NCI-H146 treated with DMSO at 0.1 percent for 48 hours (cell line): ENCODE measurements at regions not wholly inside any gene's neighbourhood (a gene's known extent, or its start where the extent isn't known, plus 50 kb on each side); places are given as distances from the start of the nearest gene placed in this dataset.
"Not testable (repeated sequence)": the region's sequence is repeated elsewhere in the genome, so short reads cannot be mapped to it uniquely, and the experiment has no call there.

Experiments used
- DNase-seq: peaks from one replicate; lab custom pipeline; 2025; ENCODE audit not compliant: unreplicated experiment; lab: John Stamatoyannopoulos, UW

DNA sequence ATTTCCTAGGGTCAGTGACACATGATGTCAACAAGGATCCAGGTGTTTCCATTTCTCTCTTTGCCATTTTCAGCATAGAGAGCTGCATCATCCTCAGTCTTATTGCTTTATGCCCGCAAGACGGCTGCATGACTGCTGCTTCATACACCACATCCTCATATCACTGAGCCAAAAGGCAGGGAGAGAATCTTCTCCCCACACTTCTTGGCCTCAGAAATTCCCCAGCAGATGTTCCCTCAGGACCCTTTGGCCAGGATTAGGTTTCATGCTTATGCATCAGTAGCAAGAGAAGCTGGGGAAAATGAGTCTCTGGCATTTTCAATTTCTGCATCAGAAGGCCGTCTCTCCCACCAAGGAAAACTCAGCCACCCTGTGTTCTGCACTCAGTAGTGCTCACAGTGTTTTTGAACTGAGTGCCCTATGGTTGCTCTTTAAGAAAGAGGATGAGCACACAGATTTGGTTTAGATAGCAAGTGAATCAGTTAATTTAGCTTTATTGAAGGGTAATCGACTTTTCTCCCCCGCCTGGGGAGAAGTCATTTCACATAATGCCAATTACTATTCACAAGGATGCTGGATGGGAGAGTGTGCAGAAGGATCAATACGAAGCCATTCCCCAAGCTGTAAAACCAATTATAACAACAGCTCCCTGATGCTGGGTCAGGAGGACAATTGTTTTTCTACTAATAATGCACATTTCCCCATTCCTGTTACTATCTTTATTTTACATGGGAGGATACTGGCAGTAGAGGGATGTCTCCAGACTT, 360.2 kb downstream of the HHIPL2 start:
- no peak for DNase-seq

DNA sequence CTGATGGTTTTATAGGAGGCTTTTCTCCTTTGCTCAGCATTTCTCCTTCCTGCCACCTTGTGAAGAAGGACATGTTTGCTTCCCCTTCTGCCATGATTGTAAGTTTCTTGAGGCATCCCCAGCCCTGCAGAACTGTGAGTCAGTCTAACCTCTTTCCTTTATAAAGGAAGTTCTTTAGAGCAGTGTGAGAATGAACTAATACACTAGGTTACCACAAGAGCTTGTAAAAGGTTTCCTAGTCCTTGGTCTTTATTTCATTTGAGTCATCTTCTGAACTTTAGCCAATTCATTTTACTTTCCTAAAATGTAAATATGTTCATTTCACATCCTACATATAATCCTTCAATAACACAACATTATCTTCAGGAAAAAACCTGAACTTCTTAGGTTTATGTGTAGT, 365.3 kb downstream of the HHIPL2 start:
- no peak for DNase-seq

DNA sequence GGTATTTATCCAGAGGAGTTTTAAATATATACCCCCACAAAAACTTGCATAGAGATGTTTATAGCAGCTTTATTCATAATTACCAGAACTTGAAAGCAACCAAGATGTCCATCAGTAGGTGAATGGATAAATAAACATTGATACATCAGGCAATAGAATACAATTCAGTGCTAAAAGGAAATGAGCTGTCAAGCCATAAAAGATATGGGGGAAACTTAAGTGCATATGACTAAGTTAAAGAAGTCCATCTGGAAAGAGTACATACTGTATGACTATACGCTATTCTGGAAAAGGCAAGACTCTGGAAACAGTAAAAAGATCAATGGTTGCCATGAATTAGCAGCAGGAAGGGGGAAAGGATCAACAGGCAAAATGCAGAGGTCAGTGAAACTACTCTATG, 366.7 kb downstream of the HHIPL2 start:
- no peak for DNase-seq

DNA sequence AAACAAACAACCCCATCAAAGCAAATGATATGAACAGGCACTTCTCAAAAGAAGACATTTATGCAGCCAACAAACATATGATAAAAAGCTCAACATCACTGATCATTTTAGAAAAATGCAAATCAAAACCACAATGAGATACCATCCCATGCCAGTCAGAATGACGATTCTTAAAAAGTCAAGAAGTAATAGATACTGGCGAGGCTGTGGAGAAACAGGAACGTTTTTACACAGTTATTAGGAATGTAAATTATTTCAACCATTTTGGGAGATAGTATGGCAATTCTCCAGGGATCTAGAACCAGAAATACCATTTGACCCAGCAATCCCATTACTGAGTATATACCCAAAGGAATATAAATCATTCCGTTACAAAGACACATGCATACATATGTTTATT, 370.4 kb downstream of the HHIPL2 start:
- DNase-seq = not testable (repeated sequence)

DNA sequence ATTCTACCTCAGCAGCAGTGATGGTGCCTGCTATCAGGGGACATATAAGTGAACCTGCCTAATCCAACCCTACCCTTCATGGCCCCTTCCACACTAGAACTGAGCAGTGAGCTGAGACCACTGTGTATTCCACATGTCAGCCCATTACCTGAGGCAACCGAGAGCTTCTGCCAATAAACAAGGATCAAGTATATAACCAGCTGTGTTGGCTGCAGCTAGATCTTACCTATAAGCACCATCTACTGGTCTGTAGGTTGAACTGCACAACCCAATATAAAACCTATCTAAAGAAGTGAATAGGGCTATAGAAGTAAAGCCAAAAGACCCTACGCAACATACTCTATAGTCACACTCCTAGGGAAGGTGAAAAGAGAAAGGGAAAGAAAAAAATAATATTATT, 376.9 kb downstream of the HHIPL2 start:
- DNase-seq = no peak

DNA sequence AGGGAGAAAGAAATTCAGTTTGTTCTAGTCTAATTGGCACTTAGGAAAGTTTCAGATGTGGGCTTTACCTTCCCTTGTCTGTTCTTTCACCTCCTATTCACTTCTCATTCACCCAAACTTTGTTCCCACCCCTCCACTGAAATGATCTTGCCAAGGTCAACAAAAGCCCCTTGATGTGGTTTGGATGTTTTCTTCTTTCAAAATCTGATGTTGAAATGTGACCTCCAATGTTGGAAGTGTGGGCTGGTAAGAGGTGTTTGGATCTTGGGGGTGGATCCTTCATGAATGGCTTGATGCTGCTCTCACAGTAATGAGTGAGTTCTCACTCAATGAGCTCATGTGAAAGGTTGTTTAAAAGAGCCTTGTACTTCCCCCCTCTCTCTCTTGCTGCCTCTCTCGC, 379.3 kb downstream of the HHIPL2 start:
- no peak for DNase-seq

DNA sequence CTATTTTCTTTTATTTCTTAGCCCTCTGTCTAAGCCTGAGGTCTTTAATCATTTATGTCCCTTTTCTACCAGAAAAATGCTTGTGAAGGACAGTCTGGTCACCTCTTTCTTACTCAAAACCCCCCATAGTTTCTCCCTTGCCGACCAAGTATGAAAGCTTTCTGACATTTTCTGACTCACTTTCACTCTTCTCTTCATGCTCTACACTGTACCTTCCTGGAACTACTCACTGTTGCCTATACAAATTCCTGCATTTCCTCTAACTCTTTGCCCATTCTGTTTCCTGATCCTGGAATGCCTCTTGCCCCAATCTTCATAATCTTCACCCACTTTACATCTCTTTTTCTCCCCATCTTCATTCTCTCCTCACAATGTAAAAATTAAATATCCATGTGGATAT, 380.0 kb downstream of the HHIPL2 start:
- DNase-seq = no peak

DNA sequence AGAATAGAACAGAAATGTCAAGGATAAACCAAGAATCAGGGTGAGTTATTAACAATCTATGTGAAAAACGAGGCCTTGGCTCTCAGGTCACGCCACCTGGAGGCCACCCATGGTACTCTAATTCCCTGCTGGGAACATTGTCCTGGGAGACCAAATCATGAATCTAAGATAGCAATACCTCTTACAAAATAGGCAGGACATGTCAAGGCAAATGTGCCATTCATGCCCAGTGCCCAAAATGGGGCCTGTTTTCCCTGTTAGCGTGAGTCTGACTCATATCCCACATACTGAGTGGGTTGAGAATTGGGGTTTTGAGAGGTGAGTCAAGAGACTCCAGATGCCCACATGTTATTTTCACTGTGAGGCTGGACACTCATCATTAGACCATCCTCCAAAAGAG, 380.8 kb downstream of the HHIPL2 start:
- DNase-seq = no peak

DNA sequence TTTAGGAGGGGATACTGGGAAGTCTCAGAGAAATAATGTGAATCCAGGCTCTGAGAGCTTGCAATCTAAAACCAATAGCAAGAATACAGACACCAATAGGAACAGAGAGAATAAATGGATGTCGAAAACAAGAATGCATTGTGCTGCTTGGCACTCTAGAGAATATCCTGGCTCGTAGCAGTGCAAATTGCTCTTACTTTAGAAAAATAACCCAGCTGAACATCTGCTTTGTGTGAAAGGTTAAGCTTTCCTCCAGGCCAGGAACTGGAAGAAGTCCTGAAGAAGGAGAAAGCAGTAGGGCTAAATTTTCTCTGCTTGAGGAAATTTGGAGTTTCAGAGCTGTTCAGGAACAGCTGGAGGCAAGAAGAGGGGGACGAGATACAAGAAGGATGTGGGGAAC, 382.3 kb downstream of the HHIPL2 start:
- DNase-seq = no peak

DNA sequence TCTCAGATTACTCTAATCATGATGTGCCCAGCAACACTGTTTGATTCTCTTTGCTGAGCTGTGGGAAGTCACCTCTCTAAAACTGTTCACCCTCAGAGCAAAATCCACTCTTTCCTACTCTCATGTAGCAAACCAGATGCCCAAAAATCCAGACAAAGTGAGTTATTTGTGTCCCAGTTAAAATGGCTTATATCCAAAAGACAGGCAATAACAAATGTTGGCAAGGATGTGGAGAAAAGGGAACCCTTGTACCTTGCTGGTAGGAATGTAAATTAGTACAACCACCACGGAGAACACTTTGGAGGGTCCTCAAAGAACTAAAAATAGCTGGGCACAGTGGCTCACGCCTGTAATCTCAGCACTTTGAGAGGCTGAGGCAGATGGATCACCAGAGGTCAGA, 384.0 kb downstream of the HHIPL2 start:
- DNase-seq = no peak

DNA sequence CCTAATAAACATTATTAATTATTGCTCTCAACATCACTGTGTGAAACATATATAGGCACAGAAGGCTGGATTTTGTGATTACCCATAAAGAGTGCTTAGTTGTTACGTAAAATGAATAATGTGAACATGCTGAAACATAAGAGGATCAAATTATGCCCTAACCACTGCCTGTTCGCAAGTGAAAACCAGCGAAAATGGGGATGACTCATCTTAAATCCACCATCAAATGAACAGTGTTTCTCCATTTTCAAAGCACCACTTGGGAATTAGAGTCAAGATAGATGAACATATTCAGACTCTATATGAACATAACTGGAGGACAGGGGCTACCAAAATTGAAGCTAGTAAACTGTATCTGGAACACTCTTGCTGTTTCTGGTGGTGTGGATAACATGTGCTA, 386.2 kb downstream of the HHIPL2 start:
- DNase-seq = no peak

DNA sequence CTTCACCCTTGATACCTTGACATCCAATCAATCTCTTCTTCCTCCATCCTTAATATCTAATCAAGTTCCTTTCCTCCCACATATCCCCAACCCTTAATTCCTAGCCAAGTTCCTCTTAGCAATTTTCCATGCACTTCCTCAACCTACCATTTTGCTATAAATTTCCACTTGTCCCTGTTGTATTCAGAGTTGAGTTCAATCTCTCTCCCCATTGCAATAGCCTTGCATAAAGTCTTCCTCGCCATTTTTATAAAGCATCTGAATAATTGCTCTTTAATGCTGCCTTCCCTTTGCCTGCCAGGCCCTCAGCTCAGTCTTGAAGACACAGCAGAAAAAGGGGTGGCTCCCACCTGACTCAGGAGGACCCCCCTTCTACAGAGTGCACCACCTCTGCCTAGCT, 390.3 kb downstream of the HHIPL2 start:
- DNase-seq = no peak

DNA sequence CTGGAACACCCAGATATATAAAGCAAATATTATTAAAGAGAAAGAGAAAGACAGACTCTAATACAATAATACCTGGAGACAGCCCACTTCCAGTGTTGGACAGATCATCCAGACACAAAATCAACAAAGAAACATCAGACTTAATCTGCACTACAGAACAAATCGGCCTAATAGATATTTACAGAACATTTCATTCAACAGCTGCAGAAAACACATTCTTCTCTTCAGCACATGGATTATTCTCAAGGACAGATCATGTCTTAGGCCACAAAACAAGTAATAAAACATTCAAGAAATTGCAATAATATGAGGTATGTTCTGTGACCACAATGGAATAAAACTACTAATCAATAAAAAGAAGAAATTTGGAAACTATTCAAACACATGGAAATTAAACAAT, 398.3 kb upstream of the DUSP10 start:
- DNase-seq = no peak

DNA sequence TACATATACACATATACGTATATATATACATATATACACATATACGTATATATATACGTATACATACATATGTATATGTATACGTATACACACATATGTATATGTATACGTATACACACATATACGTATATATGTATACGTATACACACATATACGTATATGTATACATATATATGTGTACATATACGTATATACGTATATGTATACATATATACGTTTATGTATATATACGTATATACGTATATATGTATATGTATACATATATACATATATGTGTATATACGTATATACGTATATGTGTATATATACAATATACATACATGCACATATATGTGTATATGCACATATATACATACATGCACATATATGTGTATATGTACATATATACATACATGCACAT, 396.2 kb upstream of the DUSP10 start:
- no peak for DNase-seq

DNA sequence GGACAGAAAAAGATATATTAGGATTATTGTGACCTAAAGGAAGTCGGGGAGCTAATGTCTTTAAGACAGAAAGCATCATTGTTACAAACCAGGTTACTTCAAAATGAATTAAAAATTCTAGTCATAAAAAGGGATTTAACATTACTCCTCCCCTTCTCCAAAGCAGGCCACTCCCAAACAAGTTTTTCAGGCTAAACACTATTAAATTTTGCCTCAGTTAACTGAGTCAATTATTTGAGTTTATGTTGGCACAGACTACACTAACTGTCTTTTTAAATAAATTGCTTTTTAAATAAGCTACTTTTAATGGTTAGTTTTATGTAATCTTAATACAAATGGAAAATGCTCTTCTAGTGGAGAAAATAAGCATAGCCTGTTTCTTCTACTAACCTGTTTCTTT, 395.0 kb upstream of the DUSP10 start:
- DNase-seq = no peak

DNA sequence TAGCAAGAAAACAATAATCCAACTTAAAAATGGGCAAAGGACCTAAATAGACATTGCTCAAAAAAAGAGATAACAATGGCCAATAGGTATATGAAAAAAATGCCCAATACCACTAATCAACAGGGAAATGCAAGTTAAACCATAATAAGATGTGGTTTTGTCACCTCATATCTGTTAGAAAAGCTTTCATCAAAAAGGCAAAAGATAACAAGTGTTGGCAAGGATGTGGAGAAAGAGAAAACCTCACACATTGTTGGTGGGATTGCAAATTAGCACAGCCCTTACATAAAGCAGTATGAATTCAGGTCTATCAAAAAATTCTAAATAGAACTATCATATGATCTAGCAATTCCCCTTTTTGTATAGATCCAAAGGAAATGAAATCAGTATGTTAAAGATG, 387.2 kb upstream of the DUSP10 start:
- no peak for DNase-seq

DNA sequence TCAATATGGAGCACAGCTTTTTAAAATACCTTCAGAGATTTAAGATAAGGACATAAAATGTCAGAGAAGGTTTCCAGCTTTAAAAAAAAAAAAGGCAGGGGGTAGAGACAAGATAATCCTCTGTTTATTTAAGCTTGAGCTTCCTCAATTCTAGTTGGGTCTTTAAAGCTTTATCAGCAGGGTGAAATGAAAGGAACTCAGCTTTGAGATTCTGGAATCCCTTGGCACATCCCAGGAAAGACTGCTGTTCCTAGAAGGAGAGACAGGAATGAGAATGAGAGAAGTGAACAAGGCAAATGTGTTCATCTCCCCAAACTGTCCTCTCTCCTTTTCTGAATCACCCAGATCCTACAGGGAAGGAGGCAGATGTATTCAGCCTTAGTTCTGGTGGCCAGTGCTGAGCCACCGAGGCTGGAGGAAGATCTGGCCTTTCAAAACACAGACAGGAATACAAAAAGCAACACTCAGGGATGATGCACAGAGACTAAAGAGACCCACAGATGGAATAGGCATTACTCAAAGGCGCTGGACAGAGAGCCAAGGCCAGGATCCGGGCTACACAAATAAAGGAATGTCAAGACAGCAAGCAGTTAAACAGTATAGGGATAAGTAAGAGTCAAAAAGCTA, 385.8 kb upstream of the DUSP10 start:
- DNase-seq = no peak

DNA sequence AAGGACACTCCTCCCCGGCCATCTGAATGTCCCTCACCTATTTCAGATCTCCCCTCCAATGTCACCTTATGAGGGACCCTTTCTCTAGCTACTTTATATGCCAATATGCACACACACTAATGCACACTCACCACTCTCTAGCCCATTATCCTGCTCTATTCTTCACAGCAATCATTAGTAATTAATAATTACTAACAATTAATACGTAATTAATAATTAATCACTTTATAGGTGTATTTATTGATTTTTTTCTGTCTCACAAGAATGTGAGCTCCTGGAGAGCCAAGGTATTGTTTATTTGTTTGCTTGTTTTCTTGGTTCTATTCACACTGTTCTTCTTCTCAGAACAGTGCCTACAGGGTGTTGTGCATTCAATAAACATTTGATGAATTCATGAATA, 385.2 kb upstream of the DUSP10 start:
- DNase-seq = no peak

DNA sequence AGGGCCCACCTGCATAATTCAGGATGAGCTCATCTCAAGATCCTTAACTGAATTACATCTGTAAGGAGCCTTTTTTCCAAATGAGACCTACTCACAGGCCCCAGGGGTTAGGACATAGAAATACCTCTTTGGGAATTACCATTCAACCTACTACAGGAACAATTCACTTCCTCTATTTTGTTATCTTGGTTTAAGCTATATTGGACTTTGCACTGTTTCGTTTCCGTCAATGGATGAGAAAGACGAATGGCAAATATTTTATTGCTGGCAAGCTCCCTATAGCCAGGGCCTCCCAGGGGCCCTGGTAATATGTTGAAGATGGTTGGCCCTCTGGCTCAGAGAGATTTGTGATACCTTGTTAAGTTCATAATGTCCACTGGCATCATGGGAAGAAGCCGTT, 384.2 kb upstream of the DUSP10 start:
- no peak for DNase-seq

DNA sequence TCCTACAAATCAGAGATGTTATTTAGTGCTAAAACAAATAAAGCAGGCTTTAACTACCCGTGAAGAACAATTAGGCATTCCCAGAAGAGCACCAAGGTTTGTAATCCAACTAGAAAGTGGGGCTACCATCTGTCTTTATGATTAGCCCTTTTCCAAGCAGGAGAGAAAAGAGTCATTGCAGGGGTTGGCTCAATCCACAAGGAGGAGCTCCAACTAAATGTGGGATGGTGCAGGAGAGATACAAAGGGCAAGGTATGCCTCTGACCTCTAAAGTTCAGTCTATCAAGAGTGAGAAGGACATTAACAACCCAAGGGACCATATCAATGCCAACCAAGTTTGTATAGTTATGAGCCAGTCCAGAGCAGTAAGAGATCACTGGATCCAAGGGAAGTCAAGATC, 382.7 kb upstream of the DUSP10 start:
- no peak for DNase-seq

DNA sequence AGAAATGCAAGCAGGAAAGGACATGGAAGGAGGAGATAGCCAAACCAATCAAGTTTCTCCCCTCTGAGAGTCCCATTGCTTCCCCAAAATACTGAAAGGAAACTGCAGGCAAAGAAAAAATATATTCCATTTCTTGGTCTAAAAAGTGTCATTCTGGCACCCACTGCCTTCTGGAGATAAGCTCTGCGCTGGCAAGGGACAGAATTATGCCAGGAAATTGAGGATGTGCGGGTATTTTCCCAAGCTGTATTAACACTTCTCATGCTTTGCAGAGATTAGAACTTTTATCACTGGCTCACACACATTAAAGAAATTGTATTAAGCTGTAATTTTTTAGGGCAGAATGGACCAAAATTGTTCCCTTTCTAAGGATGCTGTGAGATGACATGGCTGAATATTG, 381.2 kb upstream of the DUSP10 start:
- no peak for DNase-seq

DNA sequence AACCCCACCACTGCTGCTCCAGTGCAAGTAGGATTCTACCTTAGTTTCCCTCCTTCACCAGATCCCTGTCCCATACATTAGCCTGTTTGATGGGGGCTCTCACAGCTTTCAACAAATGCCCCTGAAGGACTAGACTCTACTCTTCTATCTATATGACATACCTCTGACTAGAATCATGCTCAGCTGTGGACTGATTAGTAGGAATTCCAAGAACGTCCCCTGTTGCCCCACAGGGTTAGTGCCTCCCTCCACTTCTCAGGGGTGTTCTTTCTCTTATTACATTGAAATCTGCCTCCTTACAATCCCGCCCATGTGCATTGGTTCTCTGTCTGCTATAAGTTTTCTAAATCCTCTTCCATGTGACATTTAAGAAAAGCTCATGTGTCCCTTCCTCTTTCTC, 375.9 kb upstream of the DUSP10 start:
- DNase-seq = no peak

DNA sequence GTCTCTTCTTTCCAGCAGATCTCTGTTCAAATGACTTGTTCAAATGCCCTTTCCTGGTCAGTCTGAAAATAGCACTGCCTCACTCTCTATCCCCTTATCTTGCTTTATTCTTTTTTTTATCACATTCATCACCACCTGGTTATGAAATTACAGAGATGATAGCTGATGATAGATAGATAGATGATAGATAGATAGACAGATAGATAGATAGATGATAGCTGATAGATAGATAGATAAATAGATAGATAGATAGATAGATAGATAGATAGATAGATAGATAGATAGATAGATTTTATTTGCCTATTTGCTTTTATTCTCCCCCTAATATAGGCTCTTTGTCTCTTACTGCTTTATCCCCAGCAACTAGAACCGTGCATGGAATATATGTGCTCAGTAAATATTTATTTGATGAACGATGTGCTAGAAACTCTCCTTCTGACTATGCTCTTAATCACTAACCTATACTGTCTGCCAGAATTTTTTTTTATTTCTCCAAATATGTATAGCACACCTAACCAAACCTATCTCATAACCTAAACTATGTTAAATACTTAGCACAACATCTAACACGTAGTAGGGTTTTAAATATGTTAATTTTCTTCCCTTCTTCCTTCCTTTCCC, 372.8 kb upstream of the DUSP10 start:
- no peak for DNase-seq
